Breast epithelium (tissue), 4 donors: ENCODE measurements at regions not wholly inside any gene's neighbourhood (a gene's known extent, or its start where the extent isn't known, plus 50 kb on each side); places are given as distances from the start of the nearest gene placed in this dataset.

Source experiments
- DNase-seq, 2 donors: peaks; one replicate each; pipeline ENCODE4 v3.0.0-alpha.2; 2019; ENCODE audit warnings: low spot score in 2 of 2
- H3K27ac ChIP-seq, 2 donors: fragments of 200-600 bp; sonication (generic) in 1 of 2; one replicate each; pipeline ENCODE4 v1.5.1; 2016 to 2019; ENCODE audit warnings: mild to moderate bottlenecking in 1 of 2
- H3K27me3 ChIP-seq, 2 donors: fragments of 200-600 bp; sonication (generic) in 1 of 2; one replicate each; pipeline versions ENCODE4 v1.5.1 to v1.6.0; 2017 to 2019; ENCODE audit warnings: control low read depth in 1 of 2, mild to moderate bottlenecking in 1 of 2
- H3K36me3 ChIP-seq: fragments of 200-600 bp; one replicate; pipeline ENCODE4 v1.5.1; 2019
- H3K4me1 ChIP-seq, 2 donors: fragments of 200-600 bp; sonication (generic); one replicate each; pipeline ENCODE4 v1.5.1; 2016 to 2019; ENCODE audit warnings: control low read depth in 1 of 2
- H3K4me3 ChIP-seq, 3 donors: fragments of 200-600 bp; sonication (generic); 1 replicate in 2 of 3; 2 replicates in 1 of 3; pipeline ENCODE4 v1.5.1; 2016 to 2019; ENCODE audit warnings: mild to moderate bottlenecking in 3 of 3, moderate library complexity in 2 of 3
- H3K9me3 ChIP-seq, 2 donors: fragments of 200-600 bp; sonication (generic) in 1 of 2; one replicate each; pipeline ENCODE4 v1.5.1; 2016 to 2019; ENCODE audit warnings: control low read depth in 1 of 2
- POLR2A ChIP-seq: fragments of 450-650 bp; IDR thresholded peaks from one replicate; pipeline ENCODE4 v1.6.1; 2016; ENCODE audit warnings: antibody characterized with exemption, mild to moderate bottlenecking, moderate library complexity
- POLR2AphosphoS5 ChIP-seq, 3 donors: sonication (generic); formaldehyde crosslinking; IDR thresholded peaks; one replicate each; pipeline ENCODE4 v1.6.1; 2017; ENCODE audit warnings: antibody characterized with exemption in 3 of 3
- intact Hi-C: fragments of 100-400 bp; cut with DNase I; formaldehyde crosslinking; loops from one replicate; pipeline ENCODE4 v1.15.1; 2023; ENCODE audit warnings: low total_unique reads
- TF ChIP-seq, protein P1 (sequence below), 3 donors: fragments of 450-650 bp; IDR thresholded peaks; one replicate each; pipeline ENCODE4 v1.5.1; 2016 to 2017; ENCODE audit warnings: antibody characterized with exemption in 3 of 3, mild to moderate bottlenecking in 3 of 3, moderate library complexity in 3 of 3

GRCh38 chr7:131905471-131905973, 349.1 kb upstream of the PODXL start:
- no peak for DNase-seq
- no peak overlapping the region for H3K27ac ChIP-seq
- TF ChIP-seq POLR2A (no peak), POLR2AphosphoS5 (IDR thresholded peaks at IDR 0.05) (no peak)
- TF ChIP-seq, protein P1, sequence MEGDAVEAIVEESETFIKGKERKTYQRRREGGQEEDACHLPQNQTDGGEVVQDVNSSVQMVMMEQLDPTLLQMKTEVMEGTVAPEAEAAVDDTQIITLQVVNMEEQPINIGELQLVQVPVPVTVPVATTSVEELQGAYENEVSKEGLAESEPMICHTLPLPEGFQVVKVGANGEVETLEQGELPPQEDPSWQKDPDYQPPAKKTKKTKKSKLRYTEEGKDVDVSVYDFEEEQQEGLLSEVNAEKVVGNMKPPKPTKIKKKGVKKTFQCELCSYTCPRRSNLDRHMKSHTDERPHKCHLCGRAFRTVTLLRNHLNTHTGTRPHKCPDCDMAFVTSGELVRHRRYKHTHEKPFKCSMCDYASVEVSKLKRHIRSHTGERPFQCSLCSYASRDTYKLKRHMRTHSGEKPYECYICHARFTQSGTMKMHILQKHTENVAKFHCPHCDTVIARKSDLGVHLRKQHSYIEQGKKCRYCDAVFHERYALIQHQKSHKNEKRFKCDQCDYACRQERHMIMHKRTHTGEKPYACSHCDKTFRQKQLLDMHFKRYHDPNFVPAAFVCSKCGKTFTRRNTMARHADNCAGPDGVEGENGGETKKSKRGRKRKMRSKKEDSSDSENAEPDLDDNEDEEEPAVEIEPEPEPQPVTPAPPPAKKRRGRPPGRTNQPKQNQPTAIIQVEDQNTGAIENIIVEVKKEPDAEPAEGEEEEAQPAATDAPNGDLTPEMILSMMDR (IDR thresholded peaks at IDR 0.05) = no peak
- H3K4me3 ChIP-seq = no peak overlapping the region
- peaks cover 0 to 27% of the 10 kb centered on the region in 2 donors for H3K27me3 ChIP-seq
- no peaks in the 10 kb centered on the region for H3K36me3 ChIP-seq
- H3K9me3 ChIP-seq = no peaks in the 10 kb centered on the region
- intact Hi-C loops = no loop called here
- H3K4me1 ChIP-seq = no peaks in the 10 kb centered on the region

- Histone ChIP-seq H3K36me3 (no peaks in the 10 kb centered on the region), H3K4me3 (no peak overlapping the region), H3K4me1 (no peaks in the 10 kb centered on the region), H3K27ac (no peak overlapping the region), H3K27me3 (peaks cover 0 to 22% of the 10 kb centered on the region in 2 donors), H3K9me3 (no peaks in the 10 kb centered on the region)
- DNase-seq = no peak
- no peak for TF ChIP-seq POLR2A
- no peak for TF ChIP-seq POLR2AphosphoS5 (IDR thresholded peaks at IDR 0.05)
- TF ChIP-seq, protein P1 (IDR thresholded peaks at IDR 0.05) = no peak
- intact Hi-C loops = no loop called here
These were observed 348.4 kb upstream of the PODXL start for GRCh38 chr7:131904760-131905327.

GRCh38 chr7:131903315-131903714, 346.9 kb upstream of the PODXL start:
- no peak for DNase-seq
- Histone ChIP-seq H3K4me3 (no peak overlapping the region), H3K9me3 (no peaks in the 10 kb centered on the region), H3K27ac (no peak overlapping the region), H3K36me3 (no peaks in the 10 kb centered on the region), H3K4me1 (no peaks in the 10 kb centered on the region), H3K27me3 (peaks cover 0 to 10% of the 10 kb centered on the region in 2 donors)
- TF ChIP-seq, protein P1 (IDR thresholded peaks at IDR 0.05) = no peak
- TF ChIP-seq POLR2A (no peak), POLR2AphosphoS5 (IDR thresholded peaks at IDR 0.05) (no peak)
- intact Hi-C loops = no loop called here

DNA sequence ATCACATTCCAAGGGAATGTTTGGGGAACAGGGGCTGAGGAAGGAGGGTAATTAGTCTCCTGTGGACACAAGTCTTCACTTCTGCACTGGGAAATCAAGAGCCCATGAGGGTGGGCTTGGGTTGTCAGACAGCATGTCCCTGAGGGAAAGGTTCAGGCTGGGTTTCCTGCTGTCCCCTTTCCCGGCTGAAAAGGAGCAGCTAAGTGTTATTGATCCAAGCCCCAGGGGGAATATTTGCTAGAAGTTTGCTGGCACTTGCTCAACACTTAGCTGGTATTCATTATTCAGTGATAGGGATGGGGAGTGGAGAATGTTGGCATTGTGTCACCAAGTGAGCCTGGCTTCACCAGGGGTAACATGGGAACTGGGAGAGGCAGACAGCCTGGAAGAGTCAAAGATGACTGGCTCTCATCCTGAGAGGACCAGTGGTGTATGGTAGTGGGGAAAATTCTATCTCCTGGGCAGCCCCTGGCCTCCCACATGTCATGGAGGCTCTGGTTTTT, 344.4 kb upstream of the PODXL start:
- Histone ChIP-seq H3K27ac (no peak overlapping the region), H3K4me1 (no peaks in the 10 kb centered on the region), H3K27me3 (peaks cover 0 to 6% of the 10 kb centered on the region in 2 donors), H3K36me3 (no peaks in the 10 kb centered on the region), H3K9me3 (no peaks in the 10 kb centered on the region), H3K4me3 (no peak overlapping the region)
- intact Hi-C loops = no loop called here
- DNase-seq = no peak
- TF ChIP-seq POLR2A (no peak), POLR2AphosphoS5 (IDR thresholded peaks at IDR 0.05) (no peak)
- TF ChIP-seq, protein P1 (IDR thresholded peaks at IDR 0.05) = no peak

- intact Hi-C loops = no loop called here
- Histone ChIP-seq H3K27me3 (peaks cover 0 to 1% of the 10 kb centered on the region in 2 donors), H3K4me1 (no peaks in the 10 kb centered on the region), H3K36me3 (no peaks in the 10 kb centered on the region), H3K9me3 (no peaks in the 10 kb centered on the region), H3K4me3 (no peak overlapping the region), H3K27ac (no peak overlapping the region)
- DNase-seq = no peak
- TF ChIP-seq POLR2AphosphoS5 (IDR thresholded peaks at IDR 0.05) = no peak
- TF ChIP-seq, protein P1 (IDR thresholded peaks at IDR 0.05) = no peak
- no peak for TF ChIP-seq POLR2A
These were observed 343.0 kb upstream of the PODXL start for GRCh38 chr7:131899271-131900030.
